ENCODE measurements at regions not wholly inside any gene's neighbourhood (a gene's known extent, or its start where the extent isn't known, plus 50 kb on each side); places are given as distances from the start of the nearest gene placed in this dataset.

- no peak for TF ChIP-seq CTCF (conservative IDR thresholded peaks at IDR 0.05; ENCODE audit: low read length)
- no peak for TF ChIP-seq EZH2phosphoT487 (IDR thresholded peaks at IDR 0.05; ENCODE audit: borderline replicate concordance)
Observed at GRCh38 chr6:56406276-56407269, 159.2 kb upstream of the COL21A1 start.

All from Loucy (cell line).